ENCODE measurements at regions not wholly inside any gene's neighbourhood (a gene's known extent, or its start where the extent isn't known, plus 50 kb on each side); places are given as distances from the start of the nearest gene placed in this dataset.

- no peaks in the 10 kb centered on the region for H3K27me3 ChIP-seq
- H3K9me3 ChIP-seq = no peaks in the 10 kb centered on the region
- TF ChIP-seq CTCF (IDR thresholded peaks at IDR 0.05 in 4 of 5, conservative IDR thresholded peaks at IDR 0.05 in 1 of 5) (no peak), POLR2A (IDR thresholded peaks at IDR 0.05) (no peak)
- H3K4me1 ChIP-seq = no peaks in the 10 kb centered on the region
- H3K27ac ChIP-seq = no peak overlapping the region
- in situ Hi-C loops (cut with MboI; ENCODE audit: low sequenced_read_pairs in 4 of 4) (no loop called here), intact Hi-C loops (cut with DNase I; ENCODE audit: low total_unique reads) (no loop called here)
- no peaks in the 10 kb centered on the region for H3K36me3 ChIP-seq
- ATAC-seq (no peak), DNase-seq (no peak)
- no peak overlapping the region for H3K4me3 ChIP-seq
Measured at GRCh38 chr13:85631801-85632200, 167.4 kb downstream of the SLITRK6 start.

- DNase-seq (no peak), ATAC-seq (no peak)
- Histone ChIP-seq H3K27ac (no peak overlapping the region), H3K27me3 (no peaks in the 10 kb centered on the region), H3K36me3 (no peaks in the 10 kb centered on the region), H3K4me3 (no peak overlapping the region), H3K9me3 (no peaks in the 10 kb centered on the region), H3K4me1 (no peaks in the 10 kb centered on the region)
- TF ChIP-seq CTCF (IDR thresholded peaks at IDR 0.05 in 4 of 5, conservative IDR thresholded peaks at IDR 0.05 in 1 of 5) (no peak), POLR2A (IDR thresholded peaks at IDR 0.05) (no peak)
- in situ Hi-C loops (cut with MboI; ENCODE audit: low sequenced_read_pairs in 4 of 4) = no loop called here
- intact Hi-C loops (cut with DNase I; ENCODE audit: low total_unique reads) = no loop called here
Measured at GRCh38 chr13:85626603-85627002, 172.6 kb downstream of the SLITRK6 start.

GRCh38 chr13:85619321-85619720 lies 179.9 kb downstream of the SLITRK6 start:
- no peak overlapping the region for H3K27ac ChIP-seq
- no peaks in the 10 kb centered on the region for H3K4me1 ChIP-seq
- TF ChIP-seq CTCF (IDR thresholded peaks at IDR 0.05 in 4 of 5, conservative IDR thresholded peaks at IDR 0.05 in 1 of 5) (no peak), POLR2A (IDR thresholded peaks at IDR 0.05) (no peak)
- H3K36me3 ChIP-seq = no peaks in the 10 kb centered on the region
- ATAC-seq (no peak), DNase-seq (no peak)
- H3K27me3 ChIP-seq = no peaks in the 10 kb centered on the region
- in situ Hi-C loops (cut with MboI; ENCODE audit: low sequenced_read_pairs in 4 of 4) = no loop called here
- no peaks in the 10 kb centered on the region for H3K9me3 ChIP-seq
- no peak overlapping the region for H3K4me3 ChIP-seq
- intact Hi-C loops (cut with DNase I; ENCODE audit: low total_unique reads) = no loop called here

GRCh38 chr13:85618521-85618920 lies 180.7 kb downstream of the SLITRK6 start:
- Histone ChIP-seq H3K27me3 (no peaks in the 10 kb centered on the region), H3K36me3 (no peaks in the 10 kb centered on the region), H3K27ac (no peak overlapping the region), H3K4me3 (no peak overlapping the region), H3K9me3 (no peaks in the 10 kb centered on the region), H3K4me1 (no peaks in the 10 kb centered on the region)
- no peak for ATAC-seq
- no peak for TF ChIP-seq CTCF (IDR thresholded peaks at IDR 0.05 in 4 of 5, conservative IDR thresholded peaks at IDR 0.05 in 1 of 5)
- no peak for TF ChIP-seq POLR2A (IDR thresholded peaks at IDR 0.05)
- in situ Hi-C loops (cut with MboI; ENCODE audit: low sequenced_read_pairs in 4 of 4) = no loop called here
- DNase-seq = no peak
- intact Hi-C loops (cut with DNase I; ENCODE audit: low total_unique reads) = no loop called here

GRCh38 chr13:85616275-85616674 lies 182.9 kb downstream of the SLITRK6 start:
- Histone ChIP-seq H3K4me3 (no peak overlapping the region), H3K9me3 (no peaks in the 10 kb centered on the region), H3K27me3 (no peaks in the 10 kb centered on the region), H3K27ac (no peak overlapping the region), H3K36me3 (no peaks in the 10 kb centered on the region), H3K4me1 (no peaks in the 10 kb centered on the region)
- TF ChIP-seq CTCF (IDR thresholded peaks at IDR 0.05 in 4 of 5, conservative IDR thresholded peaks at IDR 0.05 in 1 of 5) = no peak
- no peak for TF ChIP-seq POLR2A (IDR thresholded peaks at IDR 0.05)
- ATAC-seq (no peak), DNase-seq (no peak)
- intact Hi-C loops (cut with DNase I; ENCODE audit: low total_unique reads) = no loop called here
- in situ Hi-C loops (cut with MboI; ENCODE audit: low sequenced_read_pairs in 4 of 4) = no loop called here
